Activated T-helper 2 cell treated with anti-CD3 and anti-CD28 coated beads, Interferon-gamma antibody, Interleukin-2, Interleukin-4, amounts not matched to agents 10 μg/mL and 5 μg/mL and 100 μg/mL, durations not matched to agents 14 hours and 24 hours and 36 hours (primary cell): ENCODE measurements at regions not wholly inside any gene's neighbourhood (a gene's known extent, or its start where the extent isn't known, plus 50 kb on each side); places are given as distances from the start of the nearest gene placed in this dataset.
"Not testable (repeated sequence)": the region's sequence is repeated elsewhere in the genome, so short reads cannot be mapped to it uniquely, and the experiment has no call there.

Experiments used
- DNase-seq: peaks from one replicate; pipeline ENCODE4 v3.0.0; 2021; ENCODE audit warnings: low spot score
- H3K27ac Mint-ChIP-seq: one replicate; pipeline ENCODE4 v1.8.0; 2021; ENCODE audit warnings: mixed read lengths
- H3K27me3 Mint-ChIP-seq: one replicate; pipeline ENCODE4 v1.8.0; 2021; ENCODE audit warnings: low read depth, mixed read lengths
- H3K36me3 Mint-ChIP-seq: one replicate; pipeline ENCODE4 v1.8.0; 2021; ENCODE audit warnings: low read depth, mixed read lengths
- H3K4me1 Mint-ChIP-seq: one replicate; pipeline ENCODE4 v1.8.0; 2021; ENCODE audit warnings: low read depth, mixed read lengths
- H3K4me3 Mint-ChIP-seq: one replicate; pipeline ENCODE4 v1.8.0; 2021; ENCODE audit warnings: low read depth, mild to moderate bottlenecking, moderate library complexity, mixed read lengths
- H3K9me3 Mint-ChIP-seq: one replicate; pipeline ENCODE4 v1.8.0; 2021; ENCODE audit warnings: mixed read lengths
- intact Hi-C: fragments of 100-400 bp; cut with micrococcal nuclease; formaldehyde crosslinking; loops from one replicate; pipeline ENCODE4 v1.15.1; 2023

GRCh38 chr13:50286324-50286723 lies 271.1 kb downstream of the KCNRG start:
- DNase-seq = no peak
- intact Hi-C loops = no loop called here
- peaks cover 17% of the 10 kb centered on the region for H3K9me3 Mint-ChIP-seq
- peaks cover 48% of the 10 kb centered on the region for H3K27me3 Mint-ChIP-seq
- H3K36me3 Mint-ChIP-seq = peaks cover 9% of the 10 kb centered on the region
- H3K4me1 Mint-ChIP-seq = peaks cover 18% of the 10 kb centered on the region
- no peak overlapping the region for H3K27ac Mint-ChIP-seq
- no peak overlapping the region for H3K4me3 Mint-ChIP-seq

- Mint-ChIP-seq H3K27ac (no peak overlapping the region), H3K36me3 (no peaks in the 10 kb centered on the region), H3K27me3 (peaks cover 52% of the 10 kb centered on the region), H3K9me3 (peaks cover 1% of the 10 kb centered on the region), H3K4me3 (no peak overlapping the region), H3K4me1 (peaks cover 10% of the 10 kb centered on the region)
- intact Hi-C loops = no loop called here
- DNase-seq = no peak
Observed at GRCh38 chr13:50290186-50290585, 274.9 kb downstream of the KCNRG start.

- Mint-ChIP-seq H3K27ac (no peak overlapping the region), H3K27me3 (peaks cover 65% of the 10 kb centered on the region), H3K4me3 (no peak overlapping the region), H3K36me3 (no peaks in the 10 kb centered on the region), H3K9me3 (no peaks in the 10 kb centered on the region), H3K4me1 (peaks cover 5% of the 10 kb centered on the region)
- intact Hi-C loops = no loop called here
- no peak for DNase-seq
Observed at GRCh38 chr13:50291611-50292010, 276.4 kb downstream of the KCNRG start.

GRCh38 chr13:50292081-50292480 lies 276.8 kb downstream of the KCNRG start:
- H3K4me1 Mint-ChIP-seq = peaks cover 5% of the 10 kb centered on the region
- H3K36me3 Mint-ChIP-seq = no peaks in the 10 kb centered on the region
- intact Hi-C loops = no loop called here
- no peak overlapping the region for H3K27ac Mint-ChIP-seq
- peaks cover under 1% of the 10 kb centered on the region for H3K9me3 Mint-ChIP-seq
- no peak overlapping the region for H3K4me3 Mint-ChIP-seq
- H3K27me3 Mint-ChIP-seq = peaks cover 68% of the 10 kb centered on the region
- no peak for DNase-seq

- H3K36me3 Mint-ChIP-seq, H3K4me3 Mint-ChIP-seq, H3K27ac Mint-ChIP-seq, H3K9me3 Mint-ChIP-seq, DNase-seq, H3K4me1 Mint-ChIP-seq, intact Hi-C loops: not testable (repeated sequence)
- H3K27me3 Mint-ChIP-seq = peaks cover 75% of the 10 kb centered on the region
Observed at GRCh38 chr13:50294425-50294824, 279.2 kb downstream of the KCNRG start.

- Mint-ChIP-seq H3K36me3 (no peaks in the 10 kb centered on the region), H3K4me3 (no peak overlapping the region), H3K27ac (no peak overlapping the region), H3K9me3 (peaks cover 6% of the 10 kb centered on the region), H3K4me1 (peaks cover 3% of the 10 kb centered on the region), H3K27me3 (peaks cover 76% of the 10 kb centered on the region)
- no peak for DNase-seq
- intact Hi-C loops = no loop called here
Observed at GRCh38 chr13:50299546-50300249, 284.5 kb downstream of the KCNRG start.

- Mint-ChIP-seq H3K9me3 (no peaks in the 10 kb centered on the region), H3K27ac (no peak overlapping the region), H3K27me3 (peaks cover 63% of the 10 kb centered on the region), H3K36me3 (no peaks in the 10 kb centered on the region), H3K4me1 (no peaks in the 10 kb centered on the region), H3K4me3 (no peak overlapping the region)
- intact Hi-C loops = no loop called here
- no peak for DNase-seq
Observed at GRCh38 chr13:50303963-50304721, 288.9 kb downstream of the KCNRG start.

- Mint-ChIP-seq H3K36me3 (no peaks in the 10 kb centered on the region), H3K9me3 (no peaks in the 10 kb centered on the region), H3K4me1 (peaks cover 6% of the 10 kb centered on the region), H3K27me3 (peaks cover 54% of the 10 kb centered on the region), H3K4me3 (no peak overlapping the region), H3K27ac (no peak overlapping the region)
- DNase-seq = no peak
- intact Hi-C loops = no loop called here
Observed at GRCh38 chr13:50306156-50306555, 290.9 kb downstream of the KCNRG start.

GRCh38 chr13:50309318-50309717 lies 294.1 kb downstream of the KCNRG start:
- Mint-ChIP-seq H3K27me3 (peaks cover 52% of the 10 kb centered on the region), H3K4me3 (no peak overlapping the region), H3K27ac (no peak overlapping the region), H3K9me3 (no peaks in the 10 kb centered on the region), H3K4me1 (peaks cover 6% of the 10 kb centered on the region), H3K36me3 (no peaks in the 10 kb centered on the region)
- no peak for DNase-seq
- intact Hi-C loops = no loop called here

GRCh38 chr13:50309882-50310594 lies 294.8 kb downstream of the KCNRG start:
- DNase-seq = no peak
- peaks cover 52% of the 10 kb centered on the region for H3K27me3 Mint-ChIP-seq
- no peak overlapping the region for H3K27ac Mint-ChIP-seq
- no peak overlapping the region for H3K4me3 Mint-ChIP-seq
- H3K9me3 Mint-ChIP-seq = no peaks in the 10 kb centered on the region
- intact Hi-C loops = no loop called here
- no peaks in the 10 kb centered on the region for H3K36me3 Mint-ChIP-seq
- peaks cover 6% of the 10 kb centered on the region for H3K4me1 Mint-ChIP-seq

- no peak overlapping the region for H3K27ac Mint-ChIP-seq
- DNase-seq = no peak
- no peaks in the 10 kb centered on the region for H3K9me3 Mint-ChIP-seq
- peaks cover 6% of the 10 kb centered on the region for H3K4me1 Mint-ChIP-seq
- intact Hi-C loops = no loop called here
- peaks cover 48% of the 10 kb centered on the region for H3K27me3 Mint-ChIP-seq
- H3K4me3 Mint-ChIP-seq = no peak overlapping the region
- no peaks in the 10 kb centered on the region for H3K36me3 Mint-ChIP-seq
Observed at GRCh38 chr13:50310734-50311133, 295.5 kb downstream of the KCNRG start.

- H3K4me1 Mint-ChIP-seq = peaks cover 13% of the 10 kb centered on the region
- no peaks in the 10 kb centered on the region for H3K9me3 Mint-ChIP-seq
- peaks cover 24% of the 10 kb centered on the region for H3K27me3 Mint-ChIP-seq
- H3K4me3 Mint-ChIP-seq = no peak overlapping the region
- no peak overlapping the region for H3K27ac Mint-ChIP-seq
- no peak for DNase-seq
- H3K36me3 Mint-ChIP-seq = no peaks in the 10 kb centered on the region
- intact Hi-C loops = no loop called here
Observed at GRCh38 chr13:50318887-50319286, 303.6 kb downstream of the KCNRG start.
